Trophoblast cell (in vitro differentiated cells and primary cell): ENCODE measurements at regions not wholly inside any gene's neighbourhood (a gene's known extent, or its start where the extent isn't known, plus 50 kb on each side); places are given as distances from the start of the nearest gene placed in this dataset.
"Not testable (repeated sequence)": the region's sequence is repeated elsewhere in the genome, so short reads cannot be mapped to it uniquely, and the experiment has no call there.

Experiments
- DNase-seq, 2 donors: peaks; one replicate each; pipeline ENCODE4 v3.0.0-alpha.2; 2016
- H2AFZ ChIP-seq: 2 replicates; pipeline ENCODE4 v1.6.1; 2013; ENCODE audit warnings: low read length, moderate library complexity, mild to moderate bottlenecking; ENCODE audit not compliant: insufficient read depth, poor library complexity
- H2AK5ac ChIP-seq: 2 replicates; pipeline ENCODE4 v1.6.1; 2013; ENCODE audit warnings: mild to moderate bottlenecking, low read length
- H2BK120ac ChIP-seq: 2 replicates; pipeline ENCODE4 v1.6.1; 2013; ENCODE audit warnings: low read length, mild to moderate bottlenecking, moderate library complexity; ENCODE audit not compliant: insufficient read depth, poor library complexity
- H2BK12ac ChIP-seq: 2 replicates; pipeline ENCODE4 v1.6.1; 2013; ENCODE audit warnings: mild to moderate bottlenecking, low read length, moderate library complexity
- H2BK5ac ChIP-seq: 2 replicates; pipeline ENCODE4 v1.6.1; 2013; ENCODE audit warnings: low read length, low read depth, moderate library complexity, mild to moderate bottlenecking; ENCODE audit not compliant: poor library complexity
- H3K14ac ChIP-seq: 2 replicates; pipeline ENCODE4 v1.6.1; 2013; ENCODE audit warnings: mild to moderate bottlenecking, low read length
- H3K18ac ChIP-seq: 2 replicates; pipeline ENCODE4 v1.6.1; 2013; ENCODE audit warnings: mild to moderate bottlenecking, low read length
- H3K23ac ChIP-seq: 2 replicates; pipeline ENCODE4 v1.6.1; 2013; ENCODE audit warnings: low read length
- H3K27ac ChIP-seq: 2 replicates; pipeline ENCODE4 v1.5.1; 2013; ENCODE audit warnings: low read depth, mild to moderate bottlenecking, inconsistent platforms, low read length, moderate library complexity
- H3K27me3 ChIP-seq: 2 replicates; pipeline ENCODE4 v1.6.1; 2013; ENCODE audit warnings: inconsistent platforms, mild to moderate bottlenecking, low read length, moderate library complexity; ENCODE audit not compliant: insufficient read depth
- H3K36me3 ChIP-seq, 2 experiments: 1 replicate in 1 of 2; 2 replicates in 1 of 2; pipeline ENCODE4 v1.6.1; 2013; ENCODE audit warnings: low read length in 2 of 2, mild to moderate bottlenecking in 2 of 2, moderate library complexity in 1 of 2; ENCODE audit not compliant: insufficient read depth in 2 of 2, control insufficient read depth in 1 of 2
- H3K4ac ChIP-seq: 2 replicates; pipeline ENCODE4 v1.6.1; 2013; ENCODE audit warnings: low read depth, mild to moderate bottlenecking, low read length, moderate library complexity
- H3K4me1 ChIP-seq, 2 experiments: 1 replicate in 1 of 2; 2 replicates in 1 of 2; pipeline ENCODE4 v1.6.1; 2013; ENCODE audit warnings: low read length in 2 of 2, mild to moderate bottlenecking in 2 of 2, moderate library complexity in 1 of 2; ENCODE audit not compliant: insufficient read depth in 2 of 2, control insufficient read depth in 1 of 2
- H3K4me2 ChIP-seq: 2 replicates; pipeline ENCODE4 v1.6.1; 2013; ENCODE audit warnings: inconsistent platforms, mild to moderate bottlenecking, low read length, moderate library complexity
- H3K4me3 ChIP-seq: 2 replicates; pipeline ENCODE4 v1.5.1; 2013; ENCODE audit warnings: mild to moderate bottlenecking, low read depth, low read length, inconsistent platforms
- H3K79me1 ChIP-seq: one replicate; pipeline ENCODE4 v1.6.1; 2013; ENCODE audit warnings: low read length
- H3K79me2 ChIP-seq: 2 replicates; pipeline ENCODE4 v1.6.1; 2013; ENCODE audit warnings: low read length, mild to moderate bottlenecking; ENCODE audit not compliant: control insufficient read depth, insufficient read depth, poor library complexity
- H3K9ac ChIP-seq: 2 replicates; pipeline ENCODE4 v1.6.1; 2013; ENCODE audit warnings: mild to moderate bottlenecking, low read length
- H3K9me3 ChIP-seq: 2 replicates; pipeline ENCODE4 v1.6.1; 2013; ENCODE audit warnings: low read depth, mild to moderate bottlenecking, control low read depth, inconsistent platforms, low read length; ENCODE audit not compliant: insufficient read depth
- H4K12ac ChIP-seq: 2 replicates; pipeline ENCODE4 v1.6.1; 2013; ENCODE audit warnings: low read depth, mild to moderate bottlenecking, low read length, moderate library complexity
- H4K8ac ChIP-seq: 2 replicates; pipeline ENCODE4 v1.6.1; 2013; ENCODE audit warnings: low read depth, mild to moderate bottlenecking, low read length, moderate library complexity
- H4K91ac ChIP-seq: one replicate; pipeline ENCODE4 v1.6.1; 2013; ENCODE audit warnings: low read depth, mild to moderate bottlenecking, low read length, moderate library complexity
- WGBS: extraction: QIAGEN DNeasy Blood & Tissue Kit; methylation state at CpG from one replicate; pipeline ENCODE4 v1.1.7; 2013; ENCODE audit warnings: missing lambda C conversion rate; ENCODE audit not compliant: insufficient read length, insufficient coverage; ENCODE audit errors: extremely low coverage; 5-methylcytosine and 5-hydroxymethylcytosine counted together

DNA sequence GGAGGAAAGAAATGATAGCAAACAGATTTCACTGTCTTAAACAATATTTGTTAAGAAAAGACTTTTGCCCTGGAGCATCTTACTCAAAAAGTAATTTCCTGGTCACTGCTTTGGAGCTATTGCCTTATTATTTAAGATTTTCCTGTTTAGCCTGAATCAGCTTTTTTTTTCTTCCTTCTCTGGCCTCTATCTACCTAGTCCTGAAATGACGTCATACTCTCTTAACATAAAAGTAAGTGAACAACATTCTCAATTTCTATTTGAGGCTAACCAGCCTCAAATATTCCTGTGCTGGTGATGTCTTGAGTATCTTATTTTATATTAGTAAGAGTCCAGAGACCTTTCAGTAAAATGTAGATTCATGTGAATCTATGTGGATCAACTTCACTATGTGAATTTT is 221.9 kb upstream of the ALCAM start:
- H2BK12ac ChIP-seq = no peak overlapping the region
- H3K79me1 ChIP-seq = no peaks in the 10 kb centered on the region
- H3K4me3 ChIP-seq = no peak overlapping the region
- no peak overlapping the region for H3K4ac ChIP-seq
- H3K4me1 ChIP-seq = peaks cover 0 to 2% of the 10 kb centered on the region in 2 experiments
- no peaks in the 10 kb centered on the region for H3K27me3 ChIP-seq
- no peak overlapping the region for H3K14ac ChIP-seq
- no CpG with 5 or more reads among the region's 1 CpG for WGBS
- peaks cover 4% of the 10 kb centered on the region for H3K9me3 ChIP-seq
- H3K27ac ChIP-seq = no peak overlapping the region
- no peak overlapping the region for H2BK5ac ChIP-seq
- H4K91ac ChIP-seq = no peak overlapping the region
- no peak overlapping the region for H3K9ac ChIP-seq
- no peak overlapping the region for H2AFZ ChIP-seq
- H2AK5ac ChIP-seq = no peak overlapping the region
- no peak overlapping the region for H4K8ac ChIP-seq
- no peak overlapping the region for H3K18ac ChIP-seq
- H3K36me3 ChIP-seq = no peaks in the 10 kb centered on the region
- DNase-seq = no peak
- no peak overlapping the region for H2BK120ac ChIP-seq
- H3K23ac ChIP-seq = no peak overlapping the region
- no peak overlapping the region for H3K4me2 ChIP-seq
- H3K79me2 ChIP-seq = no peaks in the 10 kb centered on the region
- no peak overlapping the region for H4K12ac ChIP-seq

DNA sequence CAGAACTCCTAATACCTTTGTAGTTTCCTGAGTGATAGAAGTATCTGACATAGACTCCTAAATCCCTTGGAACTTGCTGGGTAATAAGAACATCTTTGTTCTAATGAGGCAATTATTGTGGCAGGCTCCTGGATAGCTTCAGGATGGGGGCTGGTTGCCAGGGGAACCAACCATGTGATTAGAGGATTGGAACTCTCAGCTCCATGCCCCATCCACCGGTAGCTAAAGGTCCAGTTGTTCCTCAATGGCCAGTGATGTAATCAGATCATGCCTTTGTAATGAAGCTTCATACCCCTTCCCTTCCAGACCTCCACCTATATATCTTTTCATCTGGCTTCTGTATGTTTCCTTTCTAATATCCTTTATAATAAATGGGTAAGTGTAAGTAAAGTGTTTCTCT is 221.2 kb upstream of the ALCAM start:
- no peak overlapping the region for H3K27ac ChIP-seq
- no peak overlapping the region for H4K91ac ChIP-seq
- peaks cover 0 to 2% of the 10 kb centered on the region in 2 experiments for H3K4me1 ChIP-seq
- no peak overlapping the region for H3K23ac ChIP-seq
- no peak overlapping the region for H3K4me2 ChIP-seq
- H4K12ac ChIP-seq = no peak overlapping the region
- H2BK120ac ChIP-seq = no peak overlapping the region
- no peak overlapping the region for H4K8ac ChIP-seq
- H3K79me1 ChIP-seq = no peaks in the 10 kb centered on the region
- H3K14ac ChIP-seq = no peak overlapping the region
- no peak overlapping the region for H3K4ac ChIP-seq
- H3K18ac ChIP-seq = no peak overlapping the region
- no peak overlapping the region for H2AK5ac ChIP-seq
- WGBS = no CpG with 5 or more reads among the region's 1 CpG
- H2AFZ ChIP-seq = no peak overlapping the region
- peaks cover 4% of the 10 kb centered on the region for H3K9me3 ChIP-seq
- H3K36me3 ChIP-seq = no peaks in the 10 kb centered on the region
- H3K27me3 ChIP-seq = no peaks in the 10 kb centered on the region
- DNase-seq = no peak
- no peaks in the 10 kb centered on the region for H3K79me2 ChIP-seq
- no peak overlapping the region for H2BK12ac ChIP-seq
- H3K4me3 ChIP-seq = no peak overlapping the region
- no peak overlapping the region for H2BK5ac ChIP-seq
- H3K9ac ChIP-seq = no peak overlapping the region

- H3K4me2 ChIP-seq, H3K14ac ChIP-seq, H3K27me3 ChIP-seq, H3K18ac ChIP-seq, H3K9me3 ChIP-seq, H3K79me1 ChIP-seq, H3K27ac ChIP-seq, H3K9ac ChIP-seq, H4K8ac ChIP-seq, H3K4me1 ChIP-seq, H3K4me3 ChIP-seq, H3K23ac ChIP-seq, H3K36me3 ChIP-seq, H4K91ac ChIP-seq, DNase-seq, H2AFZ ChIP-seq, H2BK12ac ChIP-seq, H3K4ac ChIP-seq, H2BK120ac ChIP-seq, H2AK5ac ChIP-seq, H4K12ac ChIP-seq, H2BK5ac ChIP-seq, H3K79me2 ChIP-seq: not testable (repeated sequence)
- no CpG with 5 or more reads among the region's 3 CpGs for WGBS
These were observed 217.5 kb upstream of the ALCAM start for GRCh38 chr3:105149197-105149596.

- Histone ChIP-seq H3K9ac (no peak overlapping the region), H4K91ac (no peak overlapping the region), H2BK12ac (no peak overlapping the region), H3K9me3 (peaks cover 4% of the 10 kb centered on the region), H3K79me2 (no peaks in the 10 kb centered on the region), H2AK5ac (no peak overlapping the region), H3K79me1 (no peaks in the 10 kb centered on the region), H3K14ac (no peak overlapping the region), H3K18ac (no peak overlapping the region), H4K12ac (no peak overlapping the region), H3K27ac (no peak overlapping the region), H3K27me3 (no peaks in the 10 kb centered on the region), H2AFZ (no peak overlapping the region), H3K4ac (no peak overlapping the region), H3K4me2 (no peak overlapping the region), H2BK5ac (no peak overlapping the region), H3K36me3 (no peaks in the 10 kb centered on the region), H3K23ac (no peak overlapping the region), H4K8ac (no peak overlapping the region), H2BK120ac (no peak overlapping the region), H3K4me1 (no peaks in the 10 kb centered on the region), H3K4me3 (no peak overlapping the region)
- DNase-seq = no peak
- WGBS = no CpG with 5 or more reads among the region's 1 CpG
These were observed 213.7 kb upstream of the ALCAM start for GRCh38 chr3:105152987-105153386.
